DMS53 treated with DMSO at 0.1 percent for 48 hours (cell line): ENCODE measurements at regions not wholly inside any gene's neighbourhood (a gene's known extent, or its start where the extent isn't known, plus 50 kb on each side); places are given as distances from the start of the nearest gene placed in this dataset.

ENCODE experiments used
- DNase-seq: peaks from one replicate; lab custom pipeline; 2025; ENCODE audit not compliant: unreplicated experiment; lab: John Stamatoyannopoulos, UW

DNA sequence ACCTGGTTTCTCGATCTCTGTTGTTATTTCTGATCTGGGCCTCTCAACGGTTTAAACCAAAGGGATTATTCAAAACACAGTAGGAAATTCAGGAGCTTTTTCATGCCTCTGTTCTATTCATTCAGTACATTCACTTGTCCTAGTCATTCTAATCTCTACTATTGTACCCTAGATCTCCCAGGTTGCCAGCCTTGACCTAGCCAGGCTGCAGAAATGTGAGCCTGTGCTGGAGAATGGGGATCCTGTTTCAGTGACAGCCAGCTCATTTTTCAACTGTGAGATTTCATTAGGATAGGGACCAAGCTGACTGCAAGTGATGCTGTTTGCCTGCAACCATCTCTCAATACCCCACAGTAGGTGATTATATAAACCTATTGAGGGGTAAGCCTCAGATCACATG, 186.2 kb downstream of the CMPK2 start:
- no peak for DNase-seq

DNA sequence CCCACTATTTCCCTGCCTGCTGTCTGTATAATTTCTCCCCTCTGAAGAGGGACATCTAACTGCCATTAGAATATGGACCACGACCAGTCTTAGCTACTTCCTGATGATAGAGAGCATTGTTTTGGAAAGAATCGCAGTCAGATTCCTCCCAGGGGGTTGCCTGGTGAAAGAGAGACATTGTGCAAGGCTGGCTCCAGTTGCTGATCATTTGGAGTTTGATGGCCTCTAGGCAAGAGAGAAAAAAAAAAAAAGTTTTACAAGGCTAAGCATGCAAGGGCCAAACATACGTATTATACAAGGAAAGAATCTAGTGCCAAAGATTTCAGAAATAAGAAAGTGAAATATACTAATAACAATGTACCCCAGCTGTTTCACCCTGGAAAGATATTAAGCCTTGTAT, 182.2 kb downstream of the CMPK2 start:
- DNase-seq, result no peak

DNA sequence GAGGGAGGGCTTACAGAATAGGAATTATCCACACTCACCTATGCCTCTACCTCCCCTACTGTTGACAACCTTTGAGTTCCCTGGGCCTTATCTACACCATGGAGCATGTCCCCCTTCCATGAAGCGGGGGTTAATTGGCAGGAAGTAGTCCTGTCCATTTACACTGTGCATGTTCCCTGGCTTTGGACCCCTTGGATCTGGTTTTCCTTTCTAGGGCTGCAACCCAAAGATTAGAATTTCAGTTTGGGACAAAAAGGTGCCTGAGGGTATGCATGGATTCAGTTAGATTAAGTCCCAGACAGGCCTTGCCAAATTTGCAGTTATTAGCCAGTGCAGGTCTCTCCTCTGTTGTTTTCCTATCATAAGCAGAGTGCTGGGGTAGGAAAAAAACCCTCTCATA, 180.3 kb downstream of the CMPK2 start:
- DNase-seq, result no peak

DNA sequence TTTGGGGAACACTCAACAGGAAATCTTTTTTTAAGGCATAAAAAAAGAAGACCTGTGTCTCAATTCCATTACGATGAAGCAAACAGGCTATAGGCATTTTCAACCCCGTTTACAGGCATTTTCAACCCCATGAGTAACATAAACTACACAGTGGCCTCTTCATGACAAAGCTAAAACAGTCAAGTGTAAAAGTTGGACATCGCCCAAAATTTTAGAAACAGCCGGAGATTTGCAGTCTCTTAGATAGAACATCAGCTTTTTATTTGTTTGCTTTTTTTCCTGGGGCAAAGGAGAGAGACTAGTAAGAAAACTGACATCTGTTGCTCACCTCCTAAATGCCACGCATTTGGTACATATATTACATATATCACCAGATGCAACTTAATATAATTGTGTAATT, 173.7 kb downstream of the CMPK2 start:
- no peak for DNase-seq

DNA sequence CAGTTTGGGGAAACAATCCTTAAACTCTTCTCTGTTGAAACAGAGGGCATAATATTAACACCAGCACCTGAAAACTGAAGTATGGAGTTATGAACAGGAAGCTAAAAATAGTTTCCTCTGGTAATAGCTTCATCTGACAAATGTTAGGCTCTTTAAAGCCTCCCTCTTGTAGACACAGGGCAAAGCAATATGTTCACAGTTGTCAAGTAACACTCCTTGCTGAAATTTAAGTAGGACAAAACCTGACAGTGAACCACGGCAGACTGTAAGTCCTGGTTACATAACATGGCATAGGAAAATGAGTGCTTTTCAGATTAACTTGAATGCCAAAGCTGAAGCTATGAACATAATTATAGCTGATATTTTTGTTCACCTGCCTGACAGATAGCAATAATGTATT, 172.9 kb downstream of the CMPK2 start:
- no peak for DNase-seq

DNA sequence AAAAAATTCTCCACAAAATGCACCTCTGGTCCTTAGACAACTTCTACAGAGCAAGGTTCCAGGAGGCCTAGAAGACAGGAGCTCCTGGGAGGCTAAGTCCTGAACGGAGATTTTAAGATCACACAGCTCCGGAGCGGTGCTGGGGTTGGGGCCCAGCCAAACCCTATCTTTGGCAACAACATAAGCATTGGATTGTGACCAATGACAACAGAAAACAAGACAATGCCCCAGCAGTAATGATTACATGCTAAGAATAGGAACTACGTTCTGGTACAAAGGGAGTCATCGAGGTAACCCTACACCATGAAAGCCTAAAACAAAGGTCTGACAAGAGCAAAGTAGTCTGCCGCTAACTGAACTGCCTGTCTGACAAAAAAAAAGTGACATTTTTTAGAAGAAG, 171.2 kb downstream of the CMPK2 start:
- DNase-seq, result no peak

DNA sequence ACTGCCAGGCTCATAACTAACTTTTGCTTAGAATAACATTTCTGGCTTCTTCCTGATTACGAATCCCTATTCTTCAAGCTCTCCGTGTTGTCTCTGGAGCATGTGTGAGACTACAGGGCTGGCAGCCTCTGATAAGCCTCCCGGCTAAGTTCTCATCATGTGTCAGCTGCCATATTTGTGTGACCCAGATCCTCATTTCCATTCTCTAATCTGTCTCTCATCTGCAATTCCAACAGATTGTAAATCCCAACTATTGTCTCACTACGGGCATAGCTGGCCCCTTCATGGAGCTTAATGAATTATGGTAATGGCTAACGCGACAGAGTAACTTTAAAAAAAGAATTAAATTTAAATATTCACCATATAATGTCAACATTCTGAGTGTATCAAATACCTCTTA, 165.4 kb downstream of the CMPK2 start:
- DNase-seq, result no peak

DNA sequence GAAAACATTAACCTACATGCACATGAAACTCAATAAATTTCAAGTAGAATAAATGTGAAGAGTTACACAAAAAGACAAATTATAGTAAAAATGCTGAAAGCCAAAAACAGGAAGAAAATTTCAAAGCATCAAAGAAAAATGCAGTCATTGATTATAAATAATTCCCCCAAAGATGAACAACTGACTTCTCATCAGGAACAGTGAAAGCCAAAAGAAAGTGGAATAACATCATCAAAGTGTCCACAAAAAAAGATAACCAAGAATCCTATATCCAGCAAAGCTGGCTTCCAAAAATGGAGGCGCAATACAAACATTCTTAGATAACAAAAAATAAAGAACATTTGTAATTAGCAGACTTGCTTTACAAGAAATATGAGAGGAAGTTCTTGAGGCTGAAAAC, 161.6 kb downstream of the CMPK2 start:
- no peak for DNase-seq

DNA sequence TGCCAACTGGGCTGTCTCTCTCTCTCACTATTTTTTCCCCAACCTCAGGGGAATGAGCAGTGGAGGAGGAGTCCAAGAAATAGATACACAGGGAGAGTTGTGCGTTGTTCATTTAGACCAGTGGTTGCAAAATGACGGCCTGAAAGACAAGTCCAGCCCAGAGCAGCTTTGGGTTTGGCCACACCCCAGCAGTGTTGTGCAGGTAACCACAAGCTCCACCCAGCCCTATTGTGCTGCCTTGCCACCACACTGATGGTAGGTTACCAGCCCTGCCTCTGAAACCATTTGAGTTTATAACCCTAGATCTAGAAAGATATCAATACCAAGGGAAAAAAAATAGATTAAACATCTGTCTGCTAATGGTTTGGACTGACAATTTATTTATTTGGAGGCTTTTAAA, 144.3 kb downstream of the CMPK2 start:
- DNase-seq, result no peak

DNA sequence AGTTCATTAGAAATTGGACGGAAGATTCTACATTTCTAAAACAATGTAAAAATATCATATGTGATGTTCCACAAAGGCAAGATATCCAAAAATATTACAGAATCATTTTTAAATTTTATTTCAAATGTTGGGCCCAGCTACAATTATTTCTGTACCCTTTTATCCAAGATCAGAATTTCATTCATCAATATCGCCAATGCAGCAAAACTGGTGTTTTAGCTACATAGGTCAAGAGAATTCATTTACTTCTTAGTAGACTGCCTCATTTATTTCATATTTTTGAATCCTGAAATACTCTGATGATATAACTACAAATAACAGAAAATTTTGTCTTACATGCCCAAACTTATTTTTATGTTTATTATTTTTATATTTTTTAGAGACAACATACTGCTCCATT, 143.1 kb downstream of the CMPK2 start:
- no peak for DNase-seq

DNA sequence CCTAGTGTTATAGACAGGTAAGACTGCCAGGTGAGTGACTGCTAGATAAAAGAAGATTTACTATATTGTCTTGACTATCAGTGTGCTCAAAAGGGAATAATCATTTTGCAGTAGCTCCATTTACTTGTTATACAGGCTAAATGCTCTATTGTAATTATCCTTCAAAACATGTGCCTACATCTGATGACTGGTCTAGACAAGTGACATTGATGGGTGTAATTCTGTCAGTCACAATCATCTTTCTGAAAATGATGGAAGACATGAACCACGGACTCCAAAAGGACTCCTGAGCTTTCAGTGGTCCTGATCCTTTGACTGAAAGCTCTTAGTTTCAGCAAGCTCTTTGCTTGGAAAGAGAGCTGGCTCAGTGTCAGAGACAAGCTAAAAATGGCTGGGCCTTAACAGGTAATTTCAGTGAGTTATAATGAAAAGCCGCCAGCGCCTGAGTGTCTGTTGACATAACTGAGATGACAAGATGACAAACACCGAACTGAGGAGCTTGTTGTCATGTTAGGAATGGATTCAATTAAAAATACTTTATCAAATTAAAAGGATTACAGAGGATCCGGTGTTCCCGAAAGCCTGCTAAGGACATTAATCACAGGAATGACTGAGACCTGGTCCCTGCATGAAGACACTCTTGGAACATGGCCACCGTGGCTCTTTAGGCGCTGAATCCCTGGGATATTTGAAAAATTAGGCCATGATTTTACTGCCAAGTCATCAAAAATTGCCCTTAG, 141.7 kb downstream of the CMPK2 start:
- no peak for DNase-seq

DNA sequence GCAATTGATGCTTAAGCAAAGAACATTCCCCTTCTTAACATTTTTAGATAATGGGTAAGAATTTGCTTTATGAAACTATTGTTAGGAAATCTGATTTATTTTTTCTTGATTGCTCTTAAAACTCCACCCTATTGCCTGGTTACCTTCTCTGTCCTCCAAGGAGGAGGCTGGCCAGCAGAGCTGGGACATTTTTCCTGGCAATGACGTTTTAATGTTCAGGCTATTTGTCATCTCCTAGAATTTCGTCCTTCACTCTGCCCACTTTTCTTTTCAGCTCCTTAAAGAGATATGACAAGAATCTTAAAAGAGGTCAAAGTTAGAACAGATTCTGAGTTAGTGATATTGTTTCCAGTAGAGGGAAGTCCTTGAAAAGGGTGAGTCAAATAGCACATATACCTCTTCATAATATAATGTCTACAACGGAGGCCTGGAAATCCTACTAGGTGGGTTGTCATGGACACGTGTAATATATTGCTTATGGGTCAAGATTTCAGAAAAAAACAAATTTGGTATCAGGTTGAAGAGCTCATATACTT, 141.0 kb downstream of the CMPK2 start:
- DNase-seq, result no peak

DNA sequence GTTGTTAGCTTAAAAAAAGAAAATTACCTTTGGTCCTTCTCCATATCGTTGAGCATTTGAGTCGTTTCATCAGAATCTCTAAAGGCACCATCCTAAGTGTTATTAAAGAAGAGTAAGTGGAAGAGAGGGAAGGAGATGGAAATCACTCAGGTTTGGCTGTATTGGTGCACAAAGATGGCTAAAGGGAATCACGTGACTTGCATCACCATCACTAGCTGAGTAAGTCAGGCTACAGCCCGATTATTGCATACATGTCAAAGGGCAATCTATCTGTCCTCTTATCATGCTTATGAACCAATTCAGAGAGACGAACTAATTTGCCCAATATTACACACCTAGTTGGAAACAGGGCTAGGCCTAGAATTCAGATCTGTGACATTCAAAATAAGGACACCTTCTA, 137.6 kb downstream of the CMPK2 start:
- DNase-seq, result no peak

DNA sequence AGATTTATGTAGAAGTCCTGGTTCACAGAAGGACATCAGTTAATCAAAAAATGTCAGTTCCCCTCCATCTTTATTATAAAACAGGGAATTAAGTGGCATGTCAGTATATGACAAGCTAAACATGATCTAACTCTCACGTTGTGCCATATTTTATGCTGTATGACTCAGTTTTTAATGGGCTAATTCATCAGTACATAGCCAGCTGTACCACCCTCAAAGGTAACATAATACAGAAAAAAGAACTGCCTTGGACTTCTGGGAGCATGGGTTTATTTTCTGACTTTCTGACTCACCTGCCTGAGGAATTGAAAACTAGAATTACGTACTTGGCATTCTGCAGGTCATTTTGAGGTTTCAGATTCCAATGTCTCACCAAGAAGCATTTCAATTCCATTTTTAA, 135.7 kb downstream of the CMPK2 start:
- DNase-seq, result no peak

DNA sequence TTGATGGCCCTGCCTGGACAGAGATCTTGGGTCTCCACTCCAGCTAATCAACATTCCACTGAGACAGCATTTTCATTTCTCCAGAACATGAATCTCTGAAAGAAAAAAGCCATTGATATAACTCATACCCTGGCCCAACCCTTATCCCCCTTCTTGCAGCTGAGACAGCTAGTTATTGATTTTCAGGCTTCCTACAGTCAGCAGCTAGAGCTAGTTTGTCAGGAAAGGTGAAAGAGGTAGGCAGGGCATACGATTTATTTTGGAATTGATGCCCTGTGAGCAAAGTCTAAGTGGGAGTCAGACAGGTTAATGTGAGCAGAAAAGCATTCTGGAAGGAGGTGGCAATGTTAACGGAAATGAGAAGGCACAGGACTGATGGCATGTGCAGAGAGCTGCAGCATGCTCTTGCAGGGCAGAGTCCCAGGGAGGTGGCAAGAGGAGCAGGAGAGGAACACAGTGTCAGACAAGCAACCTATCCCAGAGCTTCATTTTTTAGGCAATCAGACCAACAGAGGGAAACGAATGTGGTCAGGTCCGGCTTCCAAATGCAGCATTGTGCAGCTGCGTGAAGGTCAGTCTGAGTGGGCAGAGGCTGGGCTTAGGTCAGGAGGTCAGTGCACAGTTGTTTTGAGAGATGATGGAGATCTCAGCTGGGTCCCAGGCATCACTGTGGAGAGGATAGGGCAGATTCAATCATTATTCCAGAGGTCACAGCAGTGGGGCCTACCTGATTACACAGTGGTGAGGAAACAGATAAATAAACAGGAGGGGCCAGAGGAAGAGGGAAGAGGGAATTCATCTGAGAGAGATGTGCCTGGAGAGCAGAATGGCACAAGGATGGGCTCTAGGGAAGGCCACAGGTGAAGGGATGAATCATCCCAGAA, 134.8 kb downstream of the CMPK2 start:
- no peak for DNase-seq

DNA sequence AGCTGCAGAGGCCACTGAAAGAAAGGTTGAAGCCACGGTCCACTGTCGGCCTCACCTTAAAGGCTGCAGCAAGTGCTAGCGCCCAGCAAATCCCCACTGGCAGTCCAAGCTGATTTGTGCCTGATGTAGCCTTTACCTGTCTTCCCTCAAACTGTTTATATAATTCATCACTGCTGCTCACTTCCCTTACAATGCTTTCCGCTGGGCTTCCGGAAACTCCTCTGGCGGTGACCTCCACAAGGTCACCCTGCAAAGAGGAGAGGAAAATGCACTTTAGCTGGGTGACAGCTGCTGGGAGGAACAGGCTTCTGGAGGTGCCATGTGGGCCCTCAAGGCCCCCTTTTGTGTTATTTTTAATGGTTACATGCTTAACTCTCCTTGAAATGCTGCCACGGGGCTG, 126.2 kb downstream of the CMPK2 start:
- no peak for DNase-seq

DNA sequence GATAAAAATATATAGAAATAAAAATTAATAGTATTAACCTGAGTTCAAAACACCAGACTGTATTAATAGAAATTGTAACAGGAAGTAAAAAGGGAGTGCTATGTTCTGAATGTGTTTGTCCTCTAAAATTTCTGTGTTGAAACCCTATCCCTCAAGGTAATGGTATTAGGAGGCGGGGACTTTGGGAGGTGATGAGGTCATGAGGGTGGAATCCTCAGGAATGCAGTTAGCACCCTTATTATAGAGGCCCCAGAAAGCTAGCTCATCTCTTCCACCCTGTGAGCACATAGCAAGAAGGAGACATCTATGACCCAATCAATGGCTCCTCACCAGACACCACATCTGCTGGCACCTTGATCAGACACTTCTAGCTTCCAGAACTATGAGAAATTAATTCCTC, 124.5 kb downstream of the CMPK2 start:
- DNase-seq, result no peak

DNA sequence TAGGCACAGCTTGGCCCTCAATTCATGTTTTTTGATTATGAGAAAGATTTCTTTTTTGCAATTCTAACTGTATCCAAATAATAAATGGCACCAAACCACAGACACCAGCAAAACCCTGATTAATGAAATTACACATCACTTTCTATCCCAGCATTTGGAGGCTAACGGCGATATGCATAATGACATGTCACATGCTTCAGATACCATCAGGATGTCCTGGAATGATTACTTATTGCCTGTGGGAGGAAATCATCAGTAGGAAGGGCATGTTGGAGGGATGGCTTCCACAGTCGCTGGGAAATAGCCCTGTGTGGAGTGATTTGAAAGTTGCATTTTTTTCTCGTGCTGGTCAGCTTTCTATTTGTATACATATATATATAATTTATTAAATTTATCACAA, 121.7 kb downstream of the CMPK2 start:
- no peak for DNase-seq

DNA sequence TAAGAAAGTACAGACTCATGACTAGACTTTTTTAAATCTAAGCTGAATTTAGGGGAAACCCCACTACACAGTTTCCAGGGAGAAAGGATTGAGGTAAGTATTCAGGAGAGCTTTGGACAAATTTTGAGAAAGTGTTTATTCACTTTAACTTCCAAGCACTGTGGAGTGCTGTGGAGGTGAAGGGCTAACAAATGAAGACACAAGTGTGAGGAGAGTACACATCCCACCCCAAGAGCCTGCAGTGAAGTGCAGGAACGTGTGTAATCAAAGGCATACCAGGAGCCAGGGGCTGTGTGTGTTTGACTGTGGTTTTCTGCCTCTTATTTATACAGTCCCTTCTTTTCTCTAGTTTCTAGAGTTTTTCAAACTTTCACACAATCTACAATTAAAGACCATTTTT, 118.3 kb downstream of the CMPK2 start:
- no peak for DNase-seq

DNA sequence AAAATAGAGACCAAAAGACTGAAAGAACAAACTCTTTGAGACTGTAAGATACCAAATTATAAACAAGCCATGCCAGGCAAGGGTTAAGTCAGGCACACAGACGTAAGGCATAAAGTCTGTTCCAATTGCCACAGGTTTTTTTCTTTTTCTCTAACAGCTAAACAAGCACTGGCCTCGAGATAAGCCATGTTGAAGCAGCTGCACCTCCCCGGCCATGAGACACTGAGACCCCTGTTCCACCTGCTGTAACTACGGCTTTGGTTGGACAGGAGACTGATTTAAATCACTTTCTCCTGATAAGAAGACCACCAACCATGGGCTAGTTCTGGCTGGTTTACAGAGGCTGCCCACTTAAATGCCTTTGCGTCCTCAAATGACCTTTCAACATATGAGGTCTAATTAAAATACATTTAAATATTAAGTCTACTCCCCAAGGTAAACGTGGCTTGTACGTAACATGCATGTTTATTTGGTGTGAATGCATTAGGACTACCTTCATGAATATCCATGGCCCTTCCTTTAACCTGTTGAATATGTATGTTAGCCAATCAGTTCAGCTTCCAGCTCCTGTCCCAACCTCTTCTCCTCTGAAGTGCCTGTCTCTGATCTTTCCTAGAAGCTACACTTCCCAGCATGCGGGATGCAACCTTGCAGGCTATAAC, 117.2 kb downstream of the CMPK2 start:
- DNase-seq, result no peak

DNA sequence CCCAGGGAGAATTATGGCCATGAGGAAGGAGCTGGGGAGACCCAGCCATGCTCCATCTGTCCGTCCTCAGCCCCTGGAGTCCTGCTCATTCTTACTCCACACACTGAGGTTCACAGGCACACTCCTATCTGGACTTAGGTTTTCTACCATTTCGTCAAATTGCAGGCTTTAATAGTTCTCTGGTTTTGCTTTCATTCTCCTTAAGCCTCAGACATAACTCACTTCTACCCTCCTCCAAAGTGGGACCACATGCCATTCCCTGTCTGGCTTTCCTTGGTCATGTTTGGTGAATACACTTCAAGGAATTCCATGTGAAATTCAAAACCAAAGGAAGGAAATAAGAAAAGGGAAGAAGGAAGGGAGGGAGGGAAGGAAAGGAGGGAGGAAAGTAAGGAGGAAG, 115.7 kb downstream of the CMPK2 start:
- DNase-seq, result no peak
